ENCODE measurements at regions not wholly inside any gene's neighbourhood (a gene's known extent, or its start where the extent isn't known, plus 50 kb on each side); places are given as distances from the start of the nearest gene placed in this dataset.

DNA sequence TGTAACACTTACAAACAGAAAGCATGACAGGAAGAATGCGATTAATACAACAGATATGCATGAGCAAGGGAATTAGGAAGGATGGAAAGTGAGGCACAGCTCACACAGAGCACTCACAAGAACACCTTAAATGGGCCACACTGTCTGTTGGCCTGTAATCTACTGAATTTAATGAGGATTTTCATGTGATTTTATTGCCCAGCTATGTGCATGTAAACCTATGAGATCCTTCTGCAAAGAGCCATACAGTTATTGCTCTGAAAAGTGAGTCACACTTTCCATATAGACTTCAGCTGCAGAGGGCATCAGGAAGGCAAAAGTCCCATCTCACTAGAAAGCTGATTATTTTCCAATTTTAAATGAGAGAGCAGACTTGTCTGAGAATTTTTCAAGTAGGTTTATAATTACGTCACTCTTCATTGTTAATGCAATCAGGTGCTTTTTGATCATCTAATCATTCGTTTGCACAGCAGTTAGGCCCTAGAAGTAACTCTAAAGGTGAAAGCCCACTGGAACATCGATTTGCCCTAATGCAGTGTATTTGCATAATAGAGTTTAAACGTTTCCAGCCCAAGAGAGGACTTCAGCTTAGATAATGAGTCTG lies 832.7 kb upstream of the INTU start:
- TF ChIP-seq, protein P1, sequence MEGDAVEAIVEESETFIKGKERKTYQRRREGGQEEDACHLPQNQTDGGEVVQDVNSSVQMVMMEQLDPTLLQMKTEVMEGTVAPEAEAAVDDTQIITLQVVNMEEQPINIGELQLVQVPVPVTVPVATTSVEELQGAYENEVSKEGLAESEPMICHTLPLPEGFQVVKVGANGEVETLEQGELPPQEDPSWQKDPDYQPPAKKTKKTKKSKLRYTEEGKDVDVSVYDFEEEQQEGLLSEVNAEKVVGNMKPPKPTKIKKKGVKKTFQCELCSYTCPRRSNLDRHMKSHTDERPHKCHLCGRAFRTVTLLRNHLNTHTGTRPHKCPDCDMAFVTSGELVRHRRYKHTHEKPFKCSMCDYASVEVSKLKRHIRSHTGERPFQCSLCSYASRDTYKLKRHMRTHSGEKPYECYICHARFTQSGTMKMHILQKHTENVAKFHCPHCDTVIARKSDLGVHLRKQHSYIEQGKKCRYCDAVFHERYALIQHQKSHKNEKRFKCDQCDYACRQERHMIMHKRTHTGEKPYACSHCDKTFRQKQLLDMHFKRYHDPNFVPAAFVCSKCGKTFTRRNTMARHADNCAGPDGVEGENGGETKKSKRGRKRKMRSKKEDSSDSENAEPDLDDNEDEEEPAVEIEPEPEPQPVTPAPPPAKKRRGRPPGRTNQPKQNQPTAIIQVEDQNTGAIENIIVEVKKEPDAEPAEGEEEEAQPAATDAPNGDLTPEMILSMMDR (IDR thresholded peaks at IDR 0.05 in 8 of 11, conservative IDR thresholded peaks at IDR 0.05 in 3 of 11): no peak
- TF ChIP-seq POLR2A (IDR thresholded peaks at IDR 0.05): no peak
- TF ChIP-seq POLR2AphosphoS5 (IDR thresholded peaks at IDR 0.05): no peak

Measured in spleen (tissue), 7 donors.